MM.1S (cell line): ENCODE measurements at regions not wholly inside any gene's neighbourhood (a gene's known extent, or its start where the extent isn't known, plus 50 kb on each side); places are given as distances from the start of the nearest gene placed in this dataset.

Experiments used
- EZH2phosphoT487 ChIP-seq: fragments of 300-600 bp; sonication (generic); IDR thresholded peaks from 2 replicates; pipeline ENCODE4 v1.6.1; 2018; ENCODE audit warnings: antibody characterized with exemption, low read length
- TF ChIP-seq, protein P1 (sequence below): fragments of 300-600 bp; sonication (generic); IDR thresholded peaks from 2 replicates; pipeline ENCODE4 v1.5.1; 2016; ENCODE audit warnings: antibody characterized with exemption, low read length, mixed read lengths

DNA sequence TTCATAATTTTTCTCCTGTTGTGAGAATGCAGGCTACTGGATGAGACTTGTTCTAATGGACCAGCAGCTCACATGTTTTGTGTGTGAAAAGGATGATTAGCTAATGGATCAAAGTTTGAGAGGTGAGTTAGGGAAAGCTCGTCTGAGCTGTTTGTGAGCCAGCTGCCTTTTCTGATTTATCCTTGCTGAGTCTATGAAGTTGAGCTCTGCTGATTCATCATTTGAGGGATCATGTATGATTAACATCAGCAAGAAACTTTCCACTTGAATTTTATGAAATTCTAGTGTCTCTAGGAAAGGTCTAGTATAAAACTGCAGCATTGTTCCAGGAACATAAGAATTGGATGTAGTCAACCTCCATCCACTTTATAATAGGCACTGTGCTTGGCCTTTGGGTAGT, 698.7 kb downstream of the NTRK3 start:
- TF ChIP-seq EZH2phosphoT487 = no peak
- TF ChIP-seq, protein P1, sequence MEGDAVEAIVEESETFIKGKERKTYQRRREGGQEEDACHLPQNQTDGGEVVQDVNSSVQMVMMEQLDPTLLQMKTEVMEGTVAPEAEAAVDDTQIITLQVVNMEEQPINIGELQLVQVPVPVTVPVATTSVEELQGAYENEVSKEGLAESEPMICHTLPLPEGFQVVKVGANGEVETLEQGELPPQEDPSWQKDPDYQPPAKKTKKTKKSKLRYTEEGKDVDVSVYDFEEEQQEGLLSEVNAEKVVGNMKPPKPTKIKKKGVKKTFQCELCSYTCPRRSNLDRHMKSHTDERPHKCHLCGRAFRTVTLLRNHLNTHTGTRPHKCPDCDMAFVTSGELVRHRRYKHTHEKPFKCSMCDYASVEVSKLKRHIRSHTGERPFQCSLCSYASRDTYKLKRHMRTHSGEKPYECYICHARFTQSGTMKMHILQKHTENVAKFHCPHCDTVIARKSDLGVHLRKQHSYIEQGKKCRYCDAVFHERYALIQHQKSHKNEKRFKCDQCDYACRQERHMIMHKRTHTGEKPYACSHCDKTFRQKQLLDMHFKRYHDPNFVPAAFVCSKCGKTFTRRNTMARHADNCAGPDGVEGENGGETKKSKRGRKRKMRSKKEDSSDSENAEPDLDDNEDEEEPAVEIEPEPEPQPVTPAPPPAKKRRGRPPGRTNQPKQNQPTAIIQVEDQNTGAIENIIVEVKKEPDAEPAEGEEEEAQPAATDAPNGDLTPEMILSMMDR = no peak
